ENCODE measurements at regions not wholly inside any gene's neighbourhood (a gene's known extent, or its start where the extent isn't known, plus 50 kb on each side); places are given as distances from the start of the nearest gene placed in this dataset.

DNA sequence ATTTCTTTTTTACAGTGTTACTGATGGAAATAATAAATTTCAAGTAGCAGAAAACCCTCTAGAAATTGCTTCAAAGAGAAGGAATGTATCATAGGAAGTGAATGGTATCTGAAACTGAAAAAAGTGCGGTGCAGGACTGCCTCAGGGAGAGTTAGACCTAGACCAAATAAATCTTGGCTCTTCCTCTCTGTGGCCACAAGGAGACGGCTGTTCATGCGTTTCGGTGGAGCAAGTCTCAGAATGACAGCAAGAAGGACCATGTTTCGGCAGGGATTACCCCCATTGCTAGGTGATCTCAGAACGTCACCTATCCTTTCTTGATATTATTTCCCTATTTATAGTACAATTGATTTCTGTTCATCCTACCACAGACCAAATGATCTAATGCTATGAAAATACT lies 522.3 kb downstream of the SOX11 start:
- no peak overlapping the region for H3K27ac ChIP-seq
- H3K36me3 ChIP-seq, result no peaks in the 10 kb centered on the region
- TF ChIP-seq, protein P1, sequence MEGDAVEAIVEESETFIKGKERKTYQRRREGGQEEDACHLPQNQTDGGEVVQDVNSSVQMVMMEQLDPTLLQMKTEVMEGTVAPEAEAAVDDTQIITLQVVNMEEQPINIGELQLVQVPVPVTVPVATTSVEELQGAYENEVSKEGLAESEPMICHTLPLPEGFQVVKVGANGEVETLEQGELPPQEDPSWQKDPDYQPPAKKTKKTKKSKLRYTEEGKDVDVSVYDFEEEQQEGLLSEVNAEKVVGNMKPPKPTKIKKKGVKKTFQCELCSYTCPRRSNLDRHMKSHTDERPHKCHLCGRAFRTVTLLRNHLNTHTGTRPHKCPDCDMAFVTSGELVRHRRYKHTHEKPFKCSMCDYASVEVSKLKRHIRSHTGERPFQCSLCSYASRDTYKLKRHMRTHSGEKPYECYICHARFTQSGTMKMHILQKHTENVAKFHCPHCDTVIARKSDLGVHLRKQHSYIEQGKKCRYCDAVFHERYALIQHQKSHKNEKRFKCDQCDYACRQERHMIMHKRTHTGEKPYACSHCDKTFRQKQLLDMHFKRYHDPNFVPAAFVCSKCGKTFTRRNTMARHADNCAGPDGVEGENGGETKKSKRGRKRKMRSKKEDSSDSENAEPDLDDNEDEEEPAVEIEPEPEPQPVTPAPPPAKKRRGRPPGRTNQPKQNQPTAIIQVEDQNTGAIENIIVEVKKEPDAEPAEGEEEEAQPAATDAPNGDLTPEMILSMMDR (IDR thresholded peaks at IDR 0.05), result no peak
- ATAC-seq (no peak), DNase-seq (no peak)
- intact Hi-C loops (cut with DNase I), result no loop called here
- H3K4me3 ChIP-seq, result no peak overlapping the region
- H3K27me3 ChIP-seq, result no peaks in the 10 kb centered on the region
- no peaks in the 10 kb centered on the region for H3K4me1 ChIP-seq
- no peaks in the 10 kb centered on the region for H3K9me3 ChIP-seq

DNA sequence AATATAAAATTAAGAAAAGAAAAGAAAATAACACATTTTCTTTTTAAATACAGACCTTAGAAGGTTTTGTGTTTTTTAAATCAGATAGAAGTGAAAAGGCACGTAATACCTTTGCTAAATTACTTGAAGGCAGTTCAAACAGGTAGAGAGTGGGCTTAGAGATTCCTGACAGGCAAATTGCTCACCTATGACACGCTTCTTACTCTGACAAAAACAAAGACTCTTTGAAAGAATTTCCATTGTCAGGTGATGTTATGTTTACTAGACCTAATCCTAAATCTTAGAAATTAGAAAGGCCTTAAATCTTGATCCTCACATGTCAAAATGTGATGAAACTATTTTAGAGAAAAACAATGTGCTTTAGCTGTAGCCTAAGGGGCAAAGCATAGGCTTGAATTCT lies 522.9 kb downstream of the SOX11 start:
- Histone ChIP-seq H3K9me3 (no peaks in the 10 kb centered on the region), H3K27me3 (no peaks in the 10 kb centered on the region), H3K4me1 (no peaks in the 10 kb centered on the region), H3K27ac (no peak overlapping the region), H3K4me3 (no peak overlapping the region), H3K36me3 (no peaks in the 10 kb centered on the region)
- DNase-seq, result no peak
- intact Hi-C loops (cut with DNase I), result no loop called here
- TF ChIP-seq, protein P1 (IDR thresholded peaks at IDR 0.05), result no peak
- no peak for ATAC-seq

DNA sequence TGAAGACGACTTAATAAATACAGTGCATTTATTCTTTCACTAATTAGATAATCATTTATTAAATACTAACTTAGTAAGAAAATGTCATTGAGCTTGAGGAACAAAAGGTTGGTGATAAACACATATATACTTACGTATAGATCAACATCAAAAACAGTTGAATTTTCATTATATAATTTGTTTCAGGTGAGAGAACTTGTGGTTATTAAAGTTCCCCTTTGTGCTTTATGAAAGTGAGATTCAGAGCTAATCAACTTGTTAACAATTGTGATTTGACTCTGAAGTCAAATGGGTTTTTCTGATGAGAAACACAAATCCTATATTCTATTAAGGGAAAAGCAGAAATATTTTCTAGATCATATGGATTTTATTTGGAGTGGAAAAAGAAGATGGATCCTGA lies 524.0 kb downstream of the SOX11 start:
- TF ChIP-seq, protein P1 (IDR thresholded peaks at IDR 0.05), result no peak
- DNase-seq (no peak), ATAC-seq (no peak)
- H3K36me3 ChIP-seq, result no peaks in the 10 kb centered on the region
- H3K27me3 ChIP-seq, result no peaks in the 10 kb centered on the region
- H3K27ac ChIP-seq, result no peak overlapping the region
- intact Hi-C loops (cut with DNase I), result no loop called here
- no peaks in the 10 kb centered on the region for H3K4me1 ChIP-seq
- no peaks in the 10 kb centered on the region for H3K9me3 ChIP-seq
- H3K4me3 ChIP-seq, result no peak overlapping the region

DNA sequence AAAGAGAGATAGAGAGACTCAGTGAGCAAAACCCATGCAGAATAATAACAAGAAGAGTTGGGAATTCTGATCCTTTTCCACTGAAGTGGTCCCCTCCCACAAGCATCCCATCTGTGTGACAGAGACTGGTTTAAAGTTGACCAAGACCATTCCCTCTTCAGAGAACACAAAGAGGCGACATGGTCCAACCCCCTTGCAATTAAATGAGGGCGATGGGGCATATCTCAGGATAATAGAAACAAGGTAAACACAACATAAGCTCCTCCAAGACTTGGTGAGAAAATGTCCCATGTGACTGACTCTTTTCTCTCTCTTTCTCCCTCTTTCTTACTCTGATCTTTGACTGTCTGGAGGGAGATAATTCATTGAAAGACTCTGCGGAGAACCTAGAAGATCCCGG lies 526.7 kb downstream of the SOX11 start:
- DNase-seq, result no peak
- Histone ChIP-seq H3K4me3 (no peak overlapping the region), H3K36me3 (no peaks in the 10 kb centered on the region), H3K27ac (no peak overlapping the region), H3K27me3 (no peaks in the 10 kb centered on the region), H3K9me3 (no peaks in the 10 kb centered on the region), H3K4me1 (no peaks in the 10 kb centered on the region)
- ATAC-seq, result no peak
- TF ChIP-seq, protein P1 (IDR thresholded peaks at IDR 0.05), result no peak
- intact Hi-C loops (cut with DNase I), result no loop called here

DNA sequence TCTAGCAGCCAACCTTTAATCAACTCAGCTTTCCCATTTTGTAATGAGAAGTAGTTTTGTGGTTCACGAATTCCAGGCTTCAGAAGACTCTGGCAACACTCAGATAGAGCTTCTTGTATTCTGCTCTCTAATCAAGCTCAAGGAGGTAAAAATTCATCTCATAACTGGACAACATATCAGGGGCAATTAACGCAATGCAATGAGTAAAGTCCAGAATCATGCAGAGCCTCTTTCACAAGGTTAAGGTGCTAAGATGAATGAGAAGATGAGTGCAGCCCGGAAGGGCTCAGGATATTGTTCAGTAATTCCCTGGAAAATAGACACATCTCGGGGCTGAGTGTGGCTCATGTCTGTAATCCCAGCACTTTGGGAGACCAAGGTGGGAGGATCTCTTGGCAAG lies 527.7 kb downstream of the SOX11 start:
- TF ChIP-seq, protein P1 (IDR thresholded peaks at IDR 0.05), result no peak

DNA sequence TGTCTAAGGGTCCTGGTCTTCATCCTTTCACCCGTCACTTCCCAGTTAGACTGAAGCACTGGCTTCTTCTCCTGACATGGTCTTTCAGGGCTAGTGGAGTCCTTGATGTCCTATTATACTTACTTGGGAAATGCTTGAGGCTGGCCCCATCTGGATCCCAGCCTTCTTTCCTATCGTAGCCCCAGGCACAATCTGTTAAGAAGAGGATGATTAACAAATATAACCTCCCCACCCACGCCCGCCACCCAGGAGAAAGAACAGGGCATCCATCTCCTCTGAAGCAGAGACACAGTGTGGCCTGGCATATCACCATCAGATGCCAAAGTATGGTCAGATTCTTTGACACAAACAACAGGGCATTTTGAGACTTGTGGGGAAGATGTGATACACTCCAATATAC lies 530.1 kb downstream of the SOX11 start:
- ATAC-seq, result no peak
- no peaks in the 10 kb centered on the region for H3K27me3 ChIP-seq
- no peaks in the 10 kb centered on the region for H3K9me3 ChIP-seq
- H3K27ac ChIP-seq, result no peak overlapping the region
- H3K4me1 ChIP-seq, result no peaks in the 10 kb centered on the region
- no peak for DNase-seq
- TF ChIP-seq, protein P1 (IDR thresholded peaks at IDR 0.05), result no peak
- no peak overlapping the region for H3K4me3 ChIP-seq
- no peaks in the 10 kb centered on the region for H3K36me3 ChIP-seq
- intact Hi-C loops (cut with DNase I), result no loop called here

More for the DNA sequence above, 527.7 kb downstream of the SOX11 start:
- H3K9me3 ChIP-seq, result no peaks in the 10 kb centered on the region
- no peaks in the 10 kb centered on the region for H3K4me1 ChIP-seq
- no peaks in the 10 kb centered on the region for H3K27me3 ChIP-seq
- H3K27ac ChIP-seq, result no peak overlapping the region
- no peak overlapping the region for H3K4me3 ChIP-seq
- ATAC-seq, result no peak
- DNase-seq, result no peak
- H3K36me3 ChIP-seq, result no peaks in the 10 kb centered on the region
- intact Hi-C loops (cut with DNase I), result no loop called here
